HUES48 (cell line): ENCODE measurements at regions not wholly inside any gene's neighbourhood (a gene's known extent, or its start where the extent isn't known, plus 50 kb on each side); places are given as distances from the start of the nearest gene placed in this dataset.

Experiments used
- H3K27ac ChIP-seq: one replicate; pipeline ENCODE4 v1.7.0; 2013; ENCODE audit warnings: low read depth, low read length, inconsistent platforms
- H3K27me3 ChIP-seq: 2 replicates; pipeline ENCODE4 v1.6.1; 2013; ENCODE audit warnings: mild to moderate bottlenecking, low read length; ENCODE audit not compliant: control insufficient read depth, insufficient read depth
- H3K36me3 ChIP-seq: 2 replicates; pipeline ENCODE4 v1.6.1; 2013; ENCODE audit warnings: low read length; ENCODE audit not compliant: control insufficient read depth, insufficient read depth
- H3K4me1 ChIP-seq: 2 replicates; pipeline ENCODE4 v1.6.1; 2013; ENCODE audit warnings: mild to moderate bottlenecking, low read length; ENCODE audit not compliant: control insufficient read depth, insufficient read depth
- H3K4me3 ChIP-seq: 2 replicates; pipeline ENCODE4 v1.5.1; 2013; ENCODE audit warnings: mild to moderate bottlenecking, low read depth, low read length
- H3K9ac ChIP-seq: 2 replicates; pipeline ENCODE4 v1.6.1; 2013; ENCODE audit warnings: mild to moderate bottlenecking, low read depth, low read length, moderate library complexity
- H3K9me3 ChIP-seq: 2 replicates; pipeline ENCODE4 v1.6.1; 2013; ENCODE audit warnings: low read length; ENCODE audit not compliant: control insufficient read depth, insufficient read depth

- Histone ChIP-seq H3K27me3 (no peaks in the 10 kb centered on the region), H3K9me3 (no peaks in the 10 kb centered on the region), H3K27ac (no peak overlapping the region), H3K36me3 (no peaks in the 10 kb centered on the region), H3K4me1 (no peaks in the 10 kb centered on the region), H3K9ac (no peak overlapping the region), H3K4me3 (no peak overlapping the region)
Measured at GRCh38 chr6:166782520-166782919, 155.5 kb upstream of the RPS6KA2 start.

GRCh38 chr6:166781331-166781730, 154.3 kb upstream of the RPS6KA2 start:
- no peaks in the 10 kb centered on the region for H3K36me3 ChIP-seq
- no peaks in the 10 kb centered on the region for H3K27me3 ChIP-seq
- H3K4me1 ChIP-seq: no peaks in the 10 kb centered on the region
- H3K27ac ChIP-seq: no peak overlapping the region
- H3K4me3 ChIP-seq: no peak overlapping the region
- H3K9ac ChIP-seq: no peak overlapping the region
- H3K9me3 ChIP-seq: no peaks in the 10 kb centered on the region

- H3K9me3 ChIP-seq: no peaks in the 10 kb centered on the region
- no peaks in the 10 kb centered on the region for H3K36me3 ChIP-seq
- H3K27me3 ChIP-seq: no peaks in the 10 kb centered on the region
- no peak overlapping the region for H3K4me3 ChIP-seq
- no peak overlapping the region for H3K27ac ChIP-seq
- H3K4me1 ChIP-seq: no peaks in the 10 kb centered on the region
- H3K9ac ChIP-seq: no peak overlapping the region
Measured at GRCh38 chr6:166779963-166780683, 153.1 kb upstream of the RPS6KA2 start.

GRCh38 chr6:166779381-166779780, 152.3 kb upstream of the RPS6KA2 start:
- Histone ChIP-seq H3K27ac (no peak overlapping the region), H3K4me3 (no peak overlapping the region), H3K9ac (no peak overlapping the region), H3K36me3 (no peaks in the 10 kb centered on the region), H3K27me3 (no peaks in the 10 kb centered on the region), H3K4me1 (no peaks in the 10 kb centered on the region), H3K9me3 (no peaks in the 10 kb centered on the region)

- H3K27me3 ChIP-seq: no peaks in the 10 kb centered on the region
Measured at GRCh38 chr6:166778776-166779175, 151.7 kb upstream of the RPS6KA2 start.

GRCh38 chr6:166778046-166778445, 151.0 kb upstream of the RPS6KA2 start:
- no peak overlapping the region for H3K27ac ChIP-seq
- no peak overlapping the region for H3K4me3 ChIP-seq
- no peak overlapping the region for H3K9ac ChIP-seq
- no peaks in the 10 kb centered on the region for H3K27me3 ChIP-seq
- H3K9me3 ChIP-seq: no peaks in the 10 kb centered on the region
- H3K36me3 ChIP-seq: no peaks in the 10 kb centered on the region
- no peaks in the 10 kb centered on the region for H3K4me1 ChIP-seq

More at GRCh38 chr6:166778776-166779175, 151.7 kb upstream of the RPS6KA2 start:
- Histone ChIP-seq H3K9ac (no peak overlapping the region), H3K4me1 (no peaks in the 10 kb centered on the region), H3K36me3 (no peaks in the 10 kb centered on the region), H3K9me3 (no peaks in the 10 kb centered on the region), H3K27ac (no peak overlapping the region), H3K4me3 (no peak overlapping the region)

- Histone ChIP-seq H3K9ac (no peak overlapping the region), H3K27ac (no peak overlapping the region), H3K27me3 (no peaks in the 10 kb centered on the region)
Measured at GRCh38 chr6:166777096-166777630, 150.1 kb upstream of the RPS6KA2 start.

GRCh38 chr6:166776571-166776970, 149.5 kb upstream of the RPS6KA2 start:
- Histone ChIP-seq H3K27ac (no peak overlapping the region), H3K9ac (no peak overlapping the region), H3K27me3 (no peaks in the 10 kb centered on the region; the same call in 1 of the 2 replicates), H3K9me3 (no peaks in the 10 kb centered on the region), H3K4me3 (no peak overlapping the region), H3K4me1 (0 out of 2 replicates have a peak, but pooled peaks cover under 1% of the 10 kb centered on the region), H3K36me3 (no peaks in the 10 kb centered on the region)

More at GRCh38 chr6:166777096-166777630, 150.1 kb upstream of the RPS6KA2 start:
- H3K4me1 ChIP-seq: no peaks in the 10 kb centered on the region
- H3K4me3 ChIP-seq: no peak overlapping the region
- no peaks in the 10 kb centered on the region for H3K9me3 ChIP-seq
- H3K36me3 ChIP-seq: no peaks in the 10 kb centered on the region

GRCh38 chr6:166775923-166776220, 148.8 kb upstream of the RPS6KA2 start:
- Histone ChIP-seq H3K9me3 (no peaks in the 10 kb centered on the region), H3K4me3 (no peak overlapping the region), H3K36me3 (no peaks in the 10 kb centered on the region), H3K27me3 (no peaks in the 10 kb centered on the region; the same call in 1 of the 2 replicates), H3K9ac (no peak overlapping the region), H3K4me1 (peaks cover 8% of the 10 kb centered on the region), H3K27ac (no peak overlapping the region)

GRCh38 chr6:166775180-166775922, 148.3 kb upstream of the RPS6KA2 start:
- H3K27me3 ChIP-seq: no peaks in the 10 kb centered on the region; the same call in 1 of the 2 replicates
- H3K4me1 ChIP-seq: peaks cover 13% of the 10 kb centered on the region
- no peaks in the 10 kb centered on the region for H3K36me3 ChIP-seq
- no peak overlapping the region for H3K9ac ChIP-seq
- no peak overlapping the region for H3K4me3 ChIP-seq
- no peak overlapping the region for H3K27ac ChIP-seq
- H3K9me3 ChIP-seq: no peaks in the 10 kb centered on the region

GRCh38 chr6:166774770-166775169, 147.7 kb upstream of the RPS6KA2 start:
- no peaks in the 10 kb centered on the region for H3K36me3 ChIP-seq
- no peaks in the 10 kb centered on the region for H3K9me3 ChIP-seq
- H3K4me3 ChIP-seq: no peak overlapping the region
- peaks cover 18% of the 10 kb centered on the region for H3K4me1 ChIP-seq
- no peak overlapping the region for H3K27ac ChIP-seq
- no peaks in the 10 kb centered on the region; the same call in 1 of the 2 replicates for H3K27me3 ChIP-seq
- no peak overlapping the region for H3K9ac ChIP-seq
